Upper lobe of left lung (tissue), 6 donors: ENCODE measurements at regions not wholly inside any gene's neighbourhood (a gene's known extent, or its start where the extent isn't known, plus 50 kb on each side); places are given as distances from the start of the nearest gene placed in this dataset.

ENCODE experiments used
- ATAC-seq, 2 donors: fragments of 200-7000 bp; cut with Tn5 transposase; one replicate each; pipeline ENCODE4 v1.9.1; 2022; ENCODE audit warnings: mild to moderate bottlenecking in 2 of 2, moderate library complexity in 2 of 2; ENCODE audit not compliant: low FRiP score in 2 of 2
- DNase-seq, 2 donors: peaks; one replicate each; pipeline ENCODE4 v3.0.0-alpha.2; 2019 to 2020
- H3K27ac ChIP-seq, 4 donors: fragments of 200-600 bp; sonication (generic); one replicate each; pipeline ENCODE4 v1.5.1; 2016 to 2019
- H3K27me3 ChIP-seq, 4 donors: fragments of 200-600 bp; sonication (generic); one replicate each; pipeline ENCODE4 v1.5.1; 2017 to 2019
- H3K36me3 ChIP-seq, 4 donors: fragments of 200-600 bp; sonication (generic); one replicate each; pipeline ENCODE4 v1.5.1; 2016 to 2019
- H3K4me1 ChIP-seq, 4 donors: fragments of 200-600 bp; sonication (generic); one replicate each; pipeline ENCODE4 v1.5.1; 2018 to 2019
- H3K4me3 ChIP-seq, 4 donors: fragments of 200-600 bp; sonication (generic); one replicate each; pipeline ENCODE4 v1.5.1; 2017 to 2019; ENCODE audit warnings: mild to moderate bottlenecking in 2 of 4, moderate library complexity in 1 of 4
- H3K9me3 ChIP-seq, 4 donors: fragments of 200-600 bp; sonication (generic); one replicate each; pipeline ENCODE4 v1.5.1; 2018 to 2019
- CTCF ChIP-seq, 6 experiments: fragments of 450-650 bp in 4 of 6; fragments of 200-600 bp in 2 of 6; sonication (generic) in 2 of 6; IDR thresholded peaks; one replicate each; pipeline ENCODE4 v1.5.1; 2016 to 2019; ENCODE audit warnings: antibody characterized with exemption in 6 of 6
- EP300 ChIP-seq, 4 donors: sonication (generic); formaldehyde crosslinking; IDR thresholded peaks; one replicate each; pipeline ENCODE4 v1.5.1; 2017; ENCODE audit warnings: antibody characterized with exemption in 4 of 4, control low read depth in 2 of 4
- POLR2A ChIP-seq, 4 donors: fragments of 450-650 bp; IDR thresholded peaks; one replicate each; pipeline ENCODE4 v1.5.1; 2016 to 2017; ENCODE audit warnings: antibody characterized with exemption in 4 of 4, mild to moderate bottlenecking in 2 of 4
- POLR2AphosphoS5 ChIP-seq, 2 donors: sonication (generic); formaldehyde crosslinking; IDR thresholded peaks; one replicate each; pipeline ENCODE4 v1.5.1; 2017; ENCODE audit warnings: antibody characterized with exemption in 2 of 2
- WGBS, 2 donors: methylation state at CpG; one replicate each; pipeline ENCODE4 v1.1.5; 2017 to 2018; 5-methylcytosine and 5-hydroxymethylcytosine counted together
- donor health status: DM: no; HTN: no; CAD: no; lungs with moderate emphysema.
- donor health status: DM: no; HTN: yes; CAD: no; lungs with severe emphysema.

GRCh38 chr10:33093362-33093761 is 135.3 kb upstream of the ITGB1 start:
- Histone ChIP-seq H3K36me3 (no peaks in the 10 kb centered on the region), H3K27me3 (no peaks in the 10 kb centered on the region), H3K4me3 (no peak overlapping the region), H3K27ac (no peak overlapping the region), H3K9me3 (peaks cover 0 to 2% (median 0%) of the 10 kb centered on the region in 4 donors), H3K4me1 (no peaks in the 10 kb centered on the region)
- DNase-seq: no peak
- TF ChIP-seq EP300 (IDR thresholded peaks at IDR 0.05): no peak
- ATAC-seq: no peak
- 93 to 95% methylated on average over 3 of the region's 3 CpGs for WGBS, 2 donors

- TF ChIP-seq EP300 (IDR thresholded peaks at IDR 0.05): no peak
- no peak for TF ChIP-seq POLR2A (IDR thresholded peaks at IDR 0.05)
- no peak for TF ChIP-seq CTCF (IDR thresholded peaks at IDR 0.05)
- TF ChIP-seq POLR2AphosphoS5 (IDR thresholded peaks at IDR 0.05): no peak
- H3K27ac ChIP-seq: no peak overlapping the region
- no peak for DNase-seq
- H3K9me3 ChIP-seq: peaks cover 0 to 2% (median 0%) of the 10 kb centered on the region in 4 donors
- 87 to 90% methylated on average over 1 of the region's 1 CpG for WGBS, 2 donors
- H3K4me1 ChIP-seq: no peaks in the 10 kb centered on the region
- ATAC-seq: no peak
- no peaks in the 10 kb centered on the region for H3K27me3 ChIP-seq
- no peak overlapping the region for H3K4me3 ChIP-seq
- no peaks in the 10 kb centered on the region for H3K36me3 ChIP-seq
Measured at GRCh38 chr10:33092596-33092995, 134.6 kb upstream of the ITGB1 start.

- Histone ChIP-seq H3K4me3 (no peak overlapping the region), H3K9me3 (peaks cover 0 to 2% (median 0%) of the 10 kb centered on the region in 4 donors), H3K27me3 (no peaks in the 10 kb centered on the region), H3K4me1 (peaks cover 0 to 7% (median 0%) of the 10 kb centered on the region in 4 donors), H3K27ac (no peak overlapping the region), H3K36me3 (no peaks in the 10 kb centered on the region)
- no peak for TF ChIP-seq POLR2A (IDR thresholded peaks at IDR 0.05)
- no peak for TF ChIP-seq POLR2AphosphoS5 (IDR thresholded peaks at IDR 0.05)
- no peak for TF ChIP-seq EP300 (IDR thresholded peaks at IDR 0.05)
- TF ChIP-seq CTCF (IDR thresholded peaks at IDR 0.05): no peak
- WGBS, 2 donors: 50 to 64% methylated on average over 1 of the region's 1 CpG
- DNase-seq (no peak), ATAC-seq (no peak)
Measured at GRCh38 chr10:33091201-33091600, 133.2 kb upstream of the ITGB1 start.

GRCh38 chr10:33088990-33089389 is 131.0 kb upstream of the ITGB1 start:
- 90 to 91% methylated on average over 6 of the region's 6 CpGs for WGBS, 2 donors
- no peak overlapping the region for H3K27ac ChIP-seq
- ATAC-seq (no peak), DNase-seq (no peak)
- H3K4me3 ChIP-seq: no peak overlapping the region
- no peaks in the 10 kb centered on the region for H3K27me3 ChIP-seq
- H3K36me3 ChIP-seq: no peaks in the 10 kb centered on the region
- peaks cover 0 to 7% (median 0%) of the 10 kb centered on the region in 4 donors for H3K4me1 ChIP-seq
- H3K9me3 ChIP-seq: no peaks in the 10 kb centered on the region
- TF ChIP-seq CTCF (IDR thresholded peaks at IDR 0.05): no peak
- no peak for TF ChIP-seq EP300 (IDR thresholded peaks at IDR 0.05)
- no peak for TF ChIP-seq POLR2A (IDR thresholded peaks at IDR 0.05)
- TF ChIP-seq POLR2AphosphoS5 (IDR thresholded peaks at IDR 0.05): no peak

GRCh38 chr10:33087922-33088321 is 129.9 kb upstream of the ITGB1 start:
- Histone ChIP-seq H3K4me1 (peaks cover 0 to 7% (median 0%) of the 10 kb centered on the region in 4 donors), H3K9me3 (no peaks in the 10 kb centered on the region), H3K27ac (no peak overlapping the region), H3K36me3 (no peaks in the 10 kb centered on the region), H3K27me3 (no peaks in the 10 kb centered on the region), H3K4me3 (no peak overlapping the region)
- TF ChIP-seq EP300 (IDR thresholded peaks at IDR 0.05) (no peak), POLR2A (IDR thresholded peaks at IDR 0.05) (no peak), CTCF (IDR thresholded peaks at IDR 0.05) (no peak), POLR2AphosphoS5 (IDR thresholded peaks at IDR 0.05) (no peak)
- DNase-seq (no peak), ATAC-seq (no peak)
- 91 to 94% methylated on average over 1 of the region's 1 CpG for WGBS, 2 donors
